Kidney capillary endothelial cell (primary cell): ENCODE measurements at regions not wholly inside any gene's neighbourhood (a gene's known extent, or its start where the extent isn't known, plus 50 kb on each side); places are given as distances from the start of the nearest gene placed in this dataset.
A peak's percentile ranks its signal among the peaks of the same experiment; 100 is the strongest.

Experiments used
- DNase-seq: peaks from one replicate; pipeline ENCODE4 v3.0.0-alpha.2; 2018; ENCODE audit warnings: low spot score

DNA sequence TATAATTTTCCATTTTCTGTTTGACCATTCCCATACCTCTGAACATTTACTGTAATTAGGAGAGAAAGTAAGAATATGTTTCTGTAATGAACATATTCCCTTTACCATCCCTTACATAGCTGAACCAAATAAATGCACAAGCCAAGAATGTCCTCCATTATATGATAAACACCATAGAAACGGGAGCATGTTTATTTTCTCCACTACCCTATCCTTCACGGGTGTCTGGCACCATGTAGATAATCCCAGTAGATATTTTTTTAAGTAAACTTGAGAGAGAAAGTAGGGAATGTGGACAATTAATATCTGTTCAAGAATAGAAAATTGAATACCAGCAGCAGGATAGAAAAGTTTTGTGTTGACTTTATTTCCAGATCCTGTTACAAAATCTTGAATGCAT, 928.4 kb downstream of the EFNB2 start:
- DNase-seq = no peak

DNA sequence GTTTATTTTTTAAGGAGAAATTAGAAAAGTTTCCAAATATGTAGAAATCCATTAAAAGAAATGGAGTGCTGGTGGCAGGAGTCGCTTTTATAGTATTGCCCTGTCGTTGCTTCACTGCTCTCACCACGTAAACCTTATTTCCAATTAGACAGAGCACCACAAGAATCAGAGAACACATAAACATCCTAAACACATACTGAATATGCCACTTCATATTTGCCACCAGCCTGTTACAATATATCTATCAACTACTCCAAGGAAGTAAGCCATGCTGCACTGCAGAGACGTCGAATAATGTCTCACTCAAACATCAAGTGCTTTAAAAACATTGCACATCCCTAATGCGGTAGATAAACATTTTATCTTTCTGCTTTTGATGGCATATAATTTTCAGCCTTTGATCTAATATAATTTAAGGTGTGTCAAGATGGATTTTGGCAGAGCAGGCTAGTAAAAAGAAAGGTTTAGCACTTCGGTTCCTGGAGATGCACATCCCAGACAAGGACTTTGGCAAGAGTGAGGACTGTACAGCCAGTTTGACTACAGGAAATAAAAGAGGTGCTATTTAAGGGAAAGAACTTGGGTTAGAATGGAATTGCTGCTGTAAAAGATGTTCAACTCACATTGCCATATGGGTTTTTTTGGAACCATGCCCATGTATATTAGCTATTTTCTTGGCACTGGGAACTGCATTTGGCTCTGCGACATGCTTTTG, 932.3 kb downstream of the EFNB2 start:
- no peak for DNase-seq

DNA sequence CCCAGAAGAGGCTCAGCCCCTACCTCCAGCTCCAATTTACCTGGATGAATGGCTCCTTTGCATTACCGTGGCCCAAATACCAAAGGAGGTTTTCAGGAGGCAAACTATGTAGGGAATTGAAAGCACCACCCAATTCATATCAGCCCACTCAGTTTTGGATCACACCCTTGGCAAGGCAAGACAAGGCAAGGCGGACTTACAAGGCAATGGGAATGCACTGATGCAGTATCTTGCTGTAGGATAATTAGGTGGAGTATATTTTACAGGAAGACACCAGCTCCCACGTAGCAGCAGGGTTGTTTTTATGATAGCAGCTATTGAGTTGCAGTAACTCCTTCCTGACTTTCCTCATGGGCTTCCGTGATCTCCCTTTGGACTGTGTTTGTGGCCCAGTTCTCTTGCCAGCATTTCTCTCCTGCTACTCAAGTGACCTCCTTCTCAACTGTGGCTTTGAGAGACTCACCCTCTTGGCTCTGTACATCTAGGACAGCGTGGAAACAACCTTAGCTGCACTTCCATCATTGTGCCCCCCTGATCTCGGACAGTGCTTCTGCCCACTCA, 935.9 kb downstream of the EFNB2 start:
- no peak for DNase-seq

DNA sequence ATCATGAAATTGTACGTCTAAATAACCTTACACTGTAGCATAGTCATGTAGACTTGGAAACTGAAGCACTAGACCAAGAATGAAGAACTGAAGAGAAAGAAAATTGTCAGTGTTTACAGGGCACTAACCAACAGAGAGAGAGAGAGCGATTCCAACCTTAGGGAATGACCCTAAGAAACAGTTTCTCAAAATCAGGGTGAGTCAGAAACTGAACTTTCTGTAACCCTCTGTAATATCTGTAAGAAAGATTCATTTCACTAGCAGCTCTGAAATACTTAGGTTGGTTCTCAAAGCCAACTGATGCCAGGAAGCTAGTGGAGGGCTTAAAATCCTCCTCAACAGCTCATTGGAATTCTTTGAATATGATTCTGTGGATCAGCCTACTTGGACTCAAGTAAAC, 936.9 kb downstream of the EFNB2 start:
- DNase-seq = no peak

DNA sequence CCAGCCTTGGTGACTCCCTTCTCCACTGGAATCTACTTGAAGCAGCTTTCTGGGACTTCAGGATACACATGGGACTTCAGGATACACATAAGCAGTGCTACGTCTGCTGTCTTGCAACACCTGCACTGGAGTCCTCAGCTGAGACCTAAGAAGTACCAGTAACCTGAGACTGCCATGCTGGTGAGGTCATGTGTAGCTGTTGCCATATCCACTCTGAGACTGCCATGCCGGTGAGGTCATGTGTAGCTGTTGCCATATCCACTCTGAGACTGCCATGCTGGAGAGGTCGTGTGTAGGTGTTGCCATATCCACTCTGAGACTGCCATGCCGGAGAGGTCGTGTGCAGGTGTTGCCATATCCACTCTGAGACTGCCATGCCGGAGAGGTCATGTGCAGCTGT, 937.9 kb downstream of the EFNB2 start:
- DNase-seq = no peak

DNA sequence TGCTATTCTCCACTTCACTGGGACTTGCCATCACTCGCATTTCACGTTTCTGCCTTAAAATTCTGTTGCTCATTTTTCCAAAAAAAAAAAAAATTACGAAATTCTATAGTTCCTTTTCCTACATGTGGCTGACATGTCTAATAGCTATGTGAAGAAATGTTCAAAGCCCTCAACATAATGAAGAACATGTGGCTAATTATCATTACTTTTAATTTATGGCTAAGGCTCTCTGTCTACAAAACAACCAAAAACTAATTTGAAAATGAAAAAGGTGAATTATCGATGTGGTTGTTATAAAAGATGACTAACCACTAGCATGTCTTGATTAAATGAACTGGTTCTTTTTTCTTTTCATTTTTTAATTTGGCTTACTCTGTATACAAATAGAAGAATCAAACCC, 940.0 kb downstream of the EFNB2 start:
- no peak for DNase-seq

DNA sequence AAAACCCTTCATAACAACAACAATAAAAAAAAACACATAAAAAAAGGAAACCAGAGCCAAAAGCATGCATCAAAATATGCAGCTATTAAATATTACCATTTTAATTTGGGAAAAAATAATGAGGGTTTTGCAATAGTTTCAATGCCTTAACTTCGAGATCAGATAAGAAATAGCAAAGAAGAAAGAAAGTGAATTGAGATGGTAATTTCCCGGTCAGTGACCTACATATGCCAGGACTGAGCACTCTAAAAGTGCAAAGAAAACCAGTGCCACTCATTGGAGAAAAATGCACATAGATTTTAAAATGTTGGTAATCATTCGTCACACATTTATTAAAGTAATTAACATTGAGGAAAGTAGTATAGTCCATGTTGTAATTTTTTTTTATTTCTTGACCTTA, 944.2 kb downstream of the EFNB2 start:
- no peak for DNase-seq

DNA sequence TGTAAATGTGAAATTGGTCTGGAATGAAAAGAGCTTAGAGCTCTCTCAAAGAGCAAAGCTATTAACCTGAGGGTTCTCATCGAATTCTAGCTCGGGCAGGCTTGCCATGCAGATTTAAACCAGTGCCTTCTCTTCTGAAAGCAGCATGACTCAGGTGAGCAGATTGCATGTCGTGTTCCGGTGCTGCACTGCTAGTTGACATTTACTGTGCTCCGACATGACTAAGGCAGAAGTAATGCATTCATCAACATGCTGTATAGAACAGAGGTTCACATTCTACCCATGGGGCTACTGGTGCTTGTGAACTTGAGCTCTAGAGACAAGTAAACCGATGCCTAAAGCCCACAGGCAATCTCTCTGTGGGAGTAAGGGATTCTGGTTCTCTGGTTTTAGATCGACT, 947.7 kb downstream of the EFNB2 start:
- no peak for DNase-seq

DNA sequence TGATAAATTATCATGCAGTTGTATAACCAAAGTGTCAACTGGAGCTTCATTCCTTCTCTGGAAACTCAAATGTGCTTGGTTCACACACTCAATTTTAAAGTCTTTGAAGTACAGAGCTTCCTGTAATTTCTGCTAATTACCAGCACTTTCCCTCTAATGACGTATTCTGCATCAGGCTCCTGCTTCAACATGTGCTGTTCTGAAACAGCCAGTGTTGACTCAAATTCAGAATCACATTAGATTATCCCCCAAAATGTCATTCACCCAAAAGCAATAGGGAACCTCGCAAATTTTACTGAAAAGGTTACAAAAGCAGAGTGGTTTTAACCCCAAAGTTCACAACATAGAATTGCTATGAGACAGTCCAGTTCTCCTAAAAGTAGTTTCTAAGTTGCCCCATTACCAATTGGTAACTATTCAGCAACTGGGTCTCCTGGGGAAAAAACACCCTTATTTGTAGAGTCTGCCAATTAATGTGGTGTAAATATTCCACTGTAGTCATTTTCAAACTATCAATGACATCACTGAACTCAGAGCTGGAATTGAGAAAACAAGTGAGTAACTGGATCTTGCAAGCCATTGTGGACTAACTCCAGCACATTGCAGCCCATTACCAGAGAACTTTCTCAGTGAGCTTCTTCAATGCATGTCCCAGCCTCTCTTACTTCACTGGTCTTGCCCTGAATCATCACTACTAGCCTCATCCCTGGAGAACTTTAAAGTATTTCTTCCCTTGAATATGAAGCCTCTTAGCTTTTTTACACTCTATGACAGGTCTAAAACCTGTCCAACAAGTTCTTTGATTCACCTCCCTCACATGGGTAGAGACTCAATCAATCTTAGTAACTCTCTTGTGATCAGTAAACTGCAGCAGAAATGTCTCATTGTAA, 955.4 kb downstream of the EFNB2 start:
- DNase-seq = no peak

DNA sequence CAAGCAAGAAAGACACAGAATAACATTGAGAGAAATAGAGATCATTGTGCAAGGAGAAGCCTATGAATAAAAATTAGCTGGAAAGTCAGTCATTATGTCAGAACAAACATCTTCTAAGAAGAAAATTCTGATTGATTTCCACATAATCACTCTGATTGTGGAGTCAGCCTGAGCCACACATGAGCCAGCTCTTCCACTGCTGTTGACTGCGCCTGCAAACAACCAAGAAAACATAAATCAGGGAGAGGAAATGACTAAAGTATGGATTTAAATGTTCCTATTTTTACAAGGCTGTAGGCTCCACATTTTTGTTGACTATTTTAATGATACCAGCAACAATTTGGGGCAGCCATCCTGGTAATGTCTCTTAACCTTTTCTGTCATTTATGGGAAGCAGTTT, 962.3 kb downstream of the EFNB2 start:
- DNase-seq = peak; percentile 58

DNA sequence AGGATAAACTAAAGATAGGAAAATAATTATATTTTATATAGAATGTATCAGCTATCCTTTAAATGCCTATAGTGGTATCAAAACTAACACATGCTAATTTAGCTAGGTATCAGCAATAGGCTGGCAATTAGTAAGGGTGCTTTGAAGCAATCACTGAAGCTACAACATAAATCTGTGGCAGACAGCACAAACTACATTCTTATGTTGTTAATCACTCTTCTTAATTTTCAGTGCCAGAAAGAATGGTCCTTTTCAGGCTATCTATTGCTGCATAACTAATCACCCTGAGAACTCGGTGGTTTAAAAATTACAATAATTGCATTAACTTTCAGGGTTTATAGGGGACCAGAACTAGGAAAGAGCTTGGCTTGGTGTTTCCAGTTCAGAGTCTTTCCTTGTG, 963.1 kb downstream of the EFNB2 start:
- no peak for DNase-seq

DNA sequence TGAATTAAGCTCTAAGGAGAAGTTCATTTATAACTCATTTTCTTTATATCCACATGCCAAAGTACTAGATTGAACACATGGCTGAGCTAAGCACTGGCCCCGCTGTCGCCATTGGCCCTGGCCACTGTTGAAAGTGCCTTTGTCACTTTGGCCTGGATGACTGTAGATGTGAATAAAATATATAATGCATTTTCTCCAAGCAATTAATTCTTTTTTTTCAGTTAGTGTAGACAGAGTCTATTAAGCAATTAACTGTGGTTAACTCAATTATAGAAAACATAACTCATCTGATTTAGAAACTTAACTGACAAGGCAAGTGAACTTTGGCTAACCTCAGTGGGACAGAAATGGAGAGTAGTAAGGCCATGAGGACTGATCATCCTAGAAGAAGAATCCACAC, 965.6 kb downstream of the EFNB2 start:
- no peak for DNase-seq

DNA sequence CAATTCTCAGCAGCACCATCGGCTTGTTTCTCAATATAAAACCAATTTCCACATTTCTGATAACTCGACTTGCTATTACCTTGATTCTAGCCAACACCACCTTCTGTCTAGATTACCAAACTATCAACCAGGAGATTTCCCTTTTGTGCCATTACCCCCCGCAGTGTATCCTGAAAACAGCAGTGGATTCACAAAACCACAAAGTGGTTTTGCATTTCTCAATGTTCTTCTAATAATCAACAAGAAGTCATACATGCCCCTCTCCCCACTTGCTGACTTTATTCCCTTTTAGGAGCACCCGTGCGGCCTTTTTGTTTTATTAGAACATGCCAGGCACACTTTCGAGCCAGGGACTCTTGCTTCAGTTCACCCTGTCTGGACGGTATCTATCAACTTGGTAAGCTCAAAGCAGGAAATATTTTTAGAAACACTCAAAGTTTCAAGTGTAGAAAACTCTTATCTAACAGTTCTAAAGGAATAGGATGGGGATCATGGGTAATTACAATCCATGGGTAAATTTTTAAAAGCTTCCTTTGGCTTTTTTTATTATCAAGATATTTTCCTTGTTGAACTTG, 967.4 kb downstream of the EFNB2 start:
- DNase-seq = no peak

DNA sequence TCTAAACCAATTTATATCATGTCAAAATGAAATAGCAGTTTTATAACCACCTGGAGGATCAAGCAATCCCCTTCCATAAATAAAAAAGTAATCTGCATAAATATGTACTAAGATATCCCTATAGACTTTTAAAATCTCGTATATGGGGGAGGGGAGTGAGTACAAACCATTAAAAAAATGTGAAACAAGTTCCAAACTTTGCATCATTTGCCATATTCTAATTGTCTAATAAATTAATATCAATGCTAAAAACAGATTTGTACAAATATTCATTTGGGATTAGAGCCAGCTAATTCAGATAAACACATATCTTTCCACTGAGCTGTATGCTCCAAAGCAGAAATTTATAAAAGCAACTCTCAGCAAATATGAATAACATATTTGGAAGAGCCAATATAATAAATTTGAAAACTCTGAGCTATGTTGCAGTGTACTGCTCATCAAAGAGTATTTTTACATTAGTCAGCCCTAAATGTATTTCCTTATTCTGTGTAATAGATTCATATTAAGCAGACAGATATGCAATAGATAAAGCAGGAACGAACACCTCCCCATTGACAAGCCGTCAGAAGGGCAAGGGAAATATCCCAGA, 970.2 kb downstream of the EFNB2 start:
- no peak for DNase-seq

DNA sequence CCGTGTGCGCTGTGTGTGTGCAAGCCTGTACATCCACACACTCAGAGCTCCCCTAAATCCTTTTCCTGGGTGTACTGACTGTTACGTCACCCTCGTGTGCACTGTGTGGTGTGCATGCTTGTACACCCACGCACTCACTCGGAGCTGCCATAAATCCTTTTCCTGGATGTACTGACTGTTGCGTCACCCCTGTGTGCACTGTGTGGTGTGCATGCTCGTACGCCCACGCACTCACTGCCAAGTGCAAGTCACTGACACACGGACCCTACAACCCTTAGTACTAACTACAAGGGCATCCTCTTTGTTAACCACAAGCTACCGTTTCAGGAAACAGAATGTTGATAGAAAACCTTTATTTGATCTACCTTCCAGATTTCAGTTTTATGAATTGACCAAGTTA, 983.4 kb downstream of the EFNB2 start:
- DNase-seq = no peak

DNA sequence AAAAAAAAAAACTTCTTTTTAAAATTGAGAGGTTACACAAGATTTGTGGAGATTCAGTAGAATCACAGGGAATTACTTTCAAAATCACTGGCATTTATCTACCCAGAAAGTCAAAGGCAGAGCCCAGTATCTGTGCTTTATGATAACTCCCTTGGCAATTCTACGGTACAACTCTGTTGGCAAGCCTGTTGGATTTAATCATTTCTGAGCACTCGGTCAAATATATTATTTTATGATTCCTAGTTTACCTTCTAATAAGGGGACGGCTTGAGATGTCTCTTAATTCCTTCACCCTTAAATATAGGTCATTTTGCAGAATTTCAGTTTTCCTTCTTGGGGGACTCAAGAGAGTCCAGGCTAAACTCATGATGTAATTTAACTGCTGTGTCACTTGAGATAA, 987.6 kb downstream of the EFNB2 start:
- DNase-seq = no peak

DNA sequence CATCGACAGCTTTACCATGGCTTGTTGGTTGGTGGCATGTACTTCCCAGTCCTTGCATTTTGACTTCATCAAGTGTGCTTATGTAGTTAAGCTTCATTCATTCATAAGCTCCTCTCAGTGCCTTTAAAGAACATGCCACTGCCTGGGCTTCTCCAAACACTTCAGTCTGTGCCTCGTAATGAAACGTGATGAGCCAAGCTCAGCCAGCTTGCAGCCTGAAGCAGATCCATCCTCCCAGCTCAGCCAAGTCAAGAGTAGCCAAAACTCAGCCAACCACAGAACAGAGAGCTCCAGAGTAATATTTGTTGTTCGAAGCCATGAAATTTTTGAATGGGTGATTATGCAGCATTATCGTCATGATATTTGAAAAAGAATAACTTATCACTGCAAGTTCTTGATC, 989.7 kb downstream of the EFNB2 start:
- no peak for DNase-seq

DNA sequence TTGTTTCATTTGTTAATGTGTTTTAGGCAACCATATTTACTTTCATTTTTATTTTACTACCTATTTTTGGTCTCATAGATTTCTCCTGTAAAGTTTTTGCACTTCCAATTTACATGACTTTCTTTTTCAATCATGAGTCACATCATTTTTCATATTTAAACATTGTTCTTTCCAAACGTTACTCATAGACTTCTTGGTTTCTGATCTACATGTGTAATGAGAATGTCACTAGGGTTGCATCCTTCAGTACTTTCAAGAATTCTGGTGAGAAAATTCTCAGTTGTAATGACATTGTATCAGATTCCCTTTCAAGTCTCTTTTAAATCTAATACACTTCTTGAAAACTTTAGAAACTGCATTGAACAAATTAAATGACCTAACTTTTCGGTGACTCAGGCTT, 991.7 kb downstream of the EFNB2 start:
- no peak for DNase-seq

DNA sequence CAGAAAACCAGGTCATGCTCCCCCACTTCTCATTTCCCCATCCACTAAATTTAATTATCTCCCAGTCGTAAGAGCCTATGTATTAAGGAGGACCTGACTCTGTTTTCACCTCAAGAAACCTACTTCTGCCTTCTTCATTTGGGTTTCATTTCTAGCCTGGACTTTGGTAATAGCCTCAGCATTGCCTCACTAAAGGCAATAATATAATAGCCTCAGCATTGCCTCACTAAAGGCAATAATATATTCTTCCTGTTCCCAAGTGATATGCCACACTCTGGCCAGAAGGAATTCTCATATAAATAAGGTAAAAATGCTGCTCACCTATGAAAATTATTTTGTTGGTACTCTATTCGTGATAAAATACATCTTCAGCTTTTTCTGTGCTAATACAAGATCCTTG, 993.9 kb downstream of the EFNB2 start:
- no peak for DNase-seq

DNA sequence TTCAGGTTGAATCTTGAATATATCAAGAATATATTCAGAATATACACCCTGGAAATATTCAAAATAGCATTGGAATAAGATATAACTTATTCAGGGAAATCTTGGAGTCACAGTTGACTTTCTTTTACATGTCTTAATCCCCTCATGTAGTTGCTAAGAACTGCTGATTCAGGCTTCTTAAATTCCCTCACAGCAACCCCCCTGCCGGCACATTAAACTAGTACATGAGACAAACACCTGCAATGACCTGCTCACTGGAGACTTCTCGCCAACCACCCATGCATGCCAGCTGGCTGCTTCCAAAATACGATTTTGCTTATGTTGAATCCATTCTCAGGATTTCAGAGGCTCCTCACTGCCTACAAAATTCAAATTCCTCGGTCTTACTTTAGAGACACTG, 997.1 kb downstream of the EFNB2 start:
- no peak for DNase-seq

DNA sequence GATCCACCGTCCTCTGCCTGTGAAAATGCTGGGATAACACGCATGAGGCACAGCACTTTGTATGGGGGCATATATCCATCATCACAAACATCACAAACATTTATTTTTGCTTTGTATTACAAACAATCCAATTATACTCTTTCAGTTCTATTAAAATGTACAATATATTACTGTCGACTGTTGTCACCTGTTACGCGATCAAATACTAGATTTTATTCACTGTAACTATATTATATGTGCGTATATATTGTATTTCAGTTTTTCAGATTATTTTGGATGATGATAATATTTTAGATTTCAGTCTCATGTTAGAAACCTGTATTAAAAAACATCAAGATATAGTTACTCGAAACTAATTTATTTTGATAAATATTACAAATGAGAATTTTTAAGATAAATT, 998.3 kb downstream of the EFNB2 start:
- DNase-seq = no peak

DNA sequence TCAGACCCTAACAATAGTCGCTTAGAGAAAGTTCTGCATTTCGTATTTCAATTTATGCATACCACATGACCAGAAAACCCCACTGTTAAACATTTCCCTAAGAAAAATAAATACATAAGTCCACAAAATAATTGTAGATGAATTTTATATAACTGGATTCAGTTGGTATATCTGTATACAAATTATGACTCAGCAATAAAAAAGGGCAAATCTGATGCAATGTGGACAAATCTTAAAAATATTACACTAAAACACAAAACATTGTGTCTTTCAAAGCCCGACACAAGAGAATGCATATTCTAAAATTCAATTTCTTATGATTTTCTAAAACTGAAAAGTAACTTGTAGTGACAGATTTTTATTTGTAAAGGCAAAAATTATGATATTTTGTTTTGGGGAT, 1005.0 kb downstream of the EFNB2 start:
- DNase-seq = no peak

DNA sequence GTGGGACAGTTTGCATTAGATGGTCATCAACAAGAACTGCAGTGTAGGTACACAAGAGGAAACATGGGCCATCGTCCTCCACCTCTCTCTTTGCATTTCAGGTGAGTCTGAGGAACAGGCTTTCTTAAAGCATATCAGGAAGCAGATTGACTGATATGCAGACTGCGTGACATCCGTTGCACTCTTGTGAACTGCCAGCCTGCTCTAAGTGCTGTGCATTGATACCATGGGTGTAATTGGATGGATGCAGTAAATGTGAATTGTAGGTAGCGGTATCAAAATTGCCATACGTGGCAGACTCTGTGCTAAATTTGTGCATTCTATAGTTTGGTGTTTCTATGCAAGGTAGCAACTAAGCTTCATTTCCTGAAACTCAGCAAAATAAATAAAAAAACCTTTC, 1008.3 kb downstream of the EFNB2 start:
- no peak for DNase-seq
